HG03354 (cell line): ENCODE measurements at regions not wholly inside any gene's neighbourhood (a gene's known extent, or its start where the extent isn't known, plus 50 kb on each side); places are given as distances from the start of the nearest gene placed in this dataset.

Source experiments
- ATAC-seq: cut with Tn5 transposase; IDR thresholded peaks from one replicate; pipeline ENCODE4 v1.9.1; 2021; ENCODE audit warnings: mild to moderate bottlenecking; ENCODE audit not compliant: unreplicated experiment, poor library complexity, severe bottlenecking

- no peak for ATAC-seq
Measured at GRCh38 chr9:23372703-23373102, 453.3 kb downstream of the ELAVL2 start.

GRCh38 chr9:23375511-23375910 lies 450.5 kb downstream of the ELAVL2 start:
- ATAC-seq: no peak

DNA sequence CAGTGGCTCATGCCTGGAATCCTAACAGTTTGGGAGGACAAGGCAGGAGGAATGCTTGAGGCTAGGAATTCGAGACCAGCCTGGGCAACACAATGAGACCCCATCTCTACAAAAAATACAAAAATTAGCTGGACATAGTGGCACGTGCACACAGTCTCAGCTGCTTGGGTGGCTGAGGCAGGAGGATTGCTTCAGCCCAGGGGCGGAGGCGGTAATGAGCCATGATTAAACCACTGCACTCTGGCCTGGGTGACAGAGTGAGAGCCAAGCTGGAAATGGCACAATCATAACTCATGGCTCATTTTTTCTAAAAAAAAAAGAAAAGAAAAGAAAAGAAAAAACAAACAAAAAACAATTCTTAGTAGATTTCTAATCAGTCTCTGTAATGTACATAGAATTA lies 446.2 kb downstream of the ELAVL2 start:
- no peak for ATAC-seq

DNA sequence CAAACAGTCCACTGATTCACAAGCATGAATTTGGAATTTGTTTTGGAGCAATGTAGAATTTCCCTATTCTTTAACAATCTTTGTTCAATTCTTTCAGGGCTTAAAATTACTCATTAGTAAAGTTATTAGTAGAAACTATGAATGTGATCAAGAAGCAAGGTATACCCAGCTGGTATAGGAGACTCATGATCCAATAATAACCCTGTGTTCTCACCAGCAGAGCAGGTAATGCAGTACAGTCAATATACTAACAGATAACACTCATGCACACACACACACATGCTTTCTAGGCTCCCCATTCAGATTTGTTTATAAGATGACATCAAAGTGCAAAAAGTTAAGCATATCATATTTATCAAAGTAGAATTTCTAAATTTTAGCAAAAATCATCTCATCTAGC lies 445.2 kb downstream of the ELAVL2 start:
- ATAC-seq: no peak

DNA sequence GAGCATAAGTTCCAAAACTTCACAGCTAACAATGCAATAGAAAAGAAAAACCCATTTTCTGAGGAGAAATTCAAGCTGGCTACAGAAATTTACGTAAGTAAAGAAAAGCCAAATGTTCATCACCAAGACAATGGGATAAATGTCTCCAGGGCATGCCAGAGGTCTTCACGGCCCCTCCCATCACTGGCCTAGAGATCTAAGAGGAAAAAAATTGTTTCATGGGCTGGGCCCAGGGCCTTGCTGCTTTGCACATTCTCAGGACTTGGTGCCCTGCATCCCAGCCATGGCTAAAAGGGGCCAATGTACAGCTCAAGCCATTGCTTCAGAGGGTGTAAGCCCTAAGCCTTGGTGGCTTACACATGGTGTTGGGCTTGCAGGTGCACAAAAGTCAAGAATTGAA lies 443.6 kb downstream of the ELAVL2 start:
- ATAC-seq: no peak

DNA sequence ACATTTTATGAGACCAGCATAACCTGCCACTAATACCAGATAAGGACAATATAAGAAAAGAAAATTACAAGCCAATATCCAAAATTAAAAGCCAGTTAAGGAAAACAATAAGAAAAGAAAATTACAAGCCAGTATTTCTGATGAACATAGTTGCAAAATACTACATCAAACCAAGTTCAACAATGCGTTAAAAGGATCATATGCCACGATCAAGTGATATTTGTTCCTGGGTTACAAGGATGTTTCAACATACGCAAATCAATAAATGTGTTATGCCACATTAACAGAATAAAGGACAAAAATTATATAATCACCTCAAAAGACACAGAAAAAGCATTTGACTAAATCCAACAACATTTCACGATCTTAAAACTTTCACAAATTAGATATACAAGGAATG lies 431.9 kb downstream of the ELAVL2 start:
- ATAC-seq: no peak

- ATAC-seq: no peak
Measured at GRCh38 chr9:23408874-23409273, 417.2 kb downstream of the ELAVL2 start.

DNA sequence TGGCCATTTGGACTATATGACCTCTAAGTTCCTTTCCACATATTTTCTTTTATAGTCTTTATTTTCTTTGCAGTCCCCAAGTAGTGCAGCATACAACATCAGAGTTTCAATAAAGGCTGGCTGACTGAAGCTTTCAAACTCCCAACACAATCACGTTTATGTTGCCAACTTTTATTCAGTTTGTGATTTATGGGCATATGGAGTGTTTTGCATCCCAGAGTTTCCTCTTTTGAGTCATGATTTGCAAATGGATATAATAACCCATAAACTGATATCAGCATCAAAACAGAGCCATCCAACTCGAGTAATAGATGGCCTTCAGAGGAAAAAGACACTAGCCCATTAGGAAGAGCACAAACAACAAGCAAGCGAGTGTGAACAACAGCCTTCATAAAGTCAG lies 414.0 kb downstream of the ELAVL2 start:
- no peak for ATAC-seq

- no peak for ATAC-seq
Measured at GRCh38 chr9:23412458-23412857, 413.6 kb downstream of the ELAVL2 start.

DNA sequence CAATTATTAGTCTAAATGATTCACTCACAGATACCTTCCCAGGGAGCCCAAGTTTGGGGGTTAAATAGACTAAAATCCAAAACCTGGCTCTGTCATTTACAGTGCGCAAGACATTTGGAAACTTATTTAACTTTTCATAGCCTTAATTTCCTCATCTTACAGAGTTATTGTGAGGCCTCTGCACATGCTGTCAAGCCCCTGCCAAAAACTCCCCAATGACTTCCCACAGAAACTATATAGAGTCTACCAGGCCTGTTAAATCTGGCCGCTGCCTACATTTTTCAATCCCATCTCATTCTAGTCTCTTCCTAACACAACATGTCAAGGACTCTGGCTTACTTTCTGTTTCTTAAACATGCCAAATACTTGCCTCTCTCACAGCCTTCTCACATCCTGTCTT lies 412.5 kb downstream of the ELAVL2 start:
- ATAC-seq: no peak

- no peak for ATAC-seq
Measured at GRCh38 chr9:23423999-23424398, 402.0 kb downstream of the ELAVL2 start.

- no peak for ATAC-seq
Measured at GRCh38 chr9:23426144-23426543, 399.9 kb downstream of the ELAVL2 start.

DNA sequence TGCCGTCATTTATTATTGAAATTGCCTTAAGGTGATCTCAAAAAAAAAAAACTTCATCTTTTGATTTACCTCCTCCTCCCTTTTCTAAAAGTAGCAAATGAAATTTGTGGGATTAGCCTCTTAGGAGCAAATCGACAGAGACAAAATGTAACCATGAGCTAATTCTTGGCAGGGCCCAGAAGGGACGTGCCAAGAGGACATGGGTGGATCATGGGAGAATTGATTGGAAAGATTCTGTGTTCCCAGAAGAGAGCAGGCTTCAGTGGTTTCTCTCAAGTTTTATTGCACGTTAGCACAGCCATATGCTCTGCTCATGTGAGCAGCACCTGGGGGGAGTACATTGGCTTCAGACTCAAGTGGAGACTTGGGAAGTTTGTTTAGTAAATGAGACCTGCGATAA lies 394.6 kb downstream of the ELAVL2 start:
- ATAC-seq: no peak

- no peak for ATAC-seq
Measured at GRCh38 chr9:23434654-23435053, 391.4 kb downstream of the ELAVL2 start.

- ATAC-seq: no peak
Measured at GRCh38 chr9:23438299-23438907, 387.6 kb downstream of the ELAVL2 start.

- no peak for ATAC-seq
Measured at GRCh38 chr9:23441275-23441674, 384.8 kb downstream of the ELAVL2 start.

DNA sequence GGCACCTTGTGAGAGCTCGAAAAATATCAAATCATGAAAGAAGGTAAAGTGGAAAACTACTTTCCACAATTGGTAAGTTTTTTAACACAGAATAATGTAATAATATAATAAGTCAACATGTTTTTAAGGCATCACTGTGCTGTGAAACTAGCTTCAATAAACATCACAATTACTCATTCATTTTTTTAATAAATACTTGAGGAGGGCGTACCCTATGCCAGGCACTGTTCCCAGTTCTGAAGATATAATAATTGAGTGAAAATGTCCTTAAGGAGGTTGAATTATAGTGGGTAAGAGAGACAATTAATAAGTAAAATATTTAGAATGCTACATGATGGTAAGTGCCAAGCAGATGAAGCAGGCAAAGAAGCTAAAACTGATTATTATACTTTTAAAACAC lies 381.4 kb downstream of the ELAVL2 start:
- no peak for ATAC-seq

GRCh38 chr9:23447166-23447565 lies 378.9 kb downstream of the ELAVL2 start:
- ATAC-seq: no peak

- no peak for ATAC-seq
Measured at GRCh38 chr9:23447944-23448343, 378.1 kb downstream of the ELAVL2 start.

DNA sequence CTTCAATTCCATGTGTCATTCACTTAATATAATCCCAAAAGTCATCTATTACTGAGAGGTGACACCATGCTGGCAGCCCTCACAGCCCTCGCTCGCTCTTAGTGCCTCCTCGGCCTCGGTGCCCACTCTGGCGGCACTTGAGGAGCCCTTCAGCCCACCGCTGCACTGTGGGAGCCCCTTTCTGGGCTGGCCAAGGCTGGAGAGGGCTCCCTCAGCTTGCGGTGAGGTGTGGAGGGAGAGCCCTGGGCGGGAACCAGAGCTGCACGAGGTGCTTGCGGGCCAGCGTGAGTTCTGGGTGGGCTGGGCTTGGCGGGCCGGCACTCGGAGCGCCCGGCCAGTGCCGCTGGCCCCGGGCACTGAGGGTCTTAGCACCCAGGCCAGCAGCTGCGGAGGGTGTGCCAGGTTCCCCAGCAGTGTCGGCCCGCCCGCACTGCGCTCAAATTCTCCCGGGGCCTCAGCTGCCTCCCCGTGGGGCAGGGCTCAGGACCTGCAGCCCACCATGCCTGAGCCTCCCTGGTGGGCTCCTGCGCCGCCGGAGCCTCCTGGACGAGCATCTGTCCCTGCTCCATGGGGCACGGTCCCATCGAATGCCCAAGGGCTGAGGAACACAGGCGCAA lies 374.1 kb downstream of the ELAVL2 start:
- ATAC-seq: no peak

DNA sequence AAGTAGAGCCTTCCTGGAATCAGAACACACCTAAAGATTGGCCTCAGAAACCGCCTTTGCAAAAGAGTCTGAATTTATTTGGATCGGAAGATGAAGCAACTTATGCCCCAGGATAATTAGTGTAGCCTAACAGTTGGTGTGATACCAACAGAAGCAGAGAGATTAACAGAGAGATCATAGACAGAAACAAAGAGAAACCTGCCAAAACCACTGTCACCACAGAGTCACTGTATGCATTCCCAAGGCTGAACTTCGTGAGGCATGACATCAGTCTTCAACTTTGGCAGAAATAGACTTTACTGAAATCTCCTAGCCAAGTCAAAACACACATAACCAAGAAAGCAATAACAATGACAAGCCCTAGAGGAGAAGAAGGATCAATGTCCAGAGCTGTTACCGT lies 361.8 kb downstream of the ELAVL2 start:
- ATAC-seq: no peak

DNA sequence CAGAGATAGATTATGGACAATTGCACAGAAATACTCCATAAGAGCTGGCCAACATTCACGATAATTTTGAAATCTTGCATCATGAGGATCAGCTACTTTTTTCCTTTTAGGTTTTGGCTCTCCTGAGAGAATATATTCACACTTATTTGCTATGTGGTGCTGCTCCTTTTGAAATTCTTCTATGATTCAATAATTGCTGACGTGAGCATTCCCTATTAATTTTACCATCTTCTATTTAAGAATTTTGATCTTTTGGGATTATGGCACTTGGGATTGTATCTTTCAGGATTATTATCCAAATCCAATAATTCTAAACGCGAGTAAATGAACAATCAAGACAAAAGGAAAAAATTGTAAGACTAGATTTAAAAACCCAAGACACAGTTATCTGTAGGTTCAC lies 358.8 kb downstream of the ELAVL2 start:
- no peak for ATAC-seq
